Transverse colon (tissue), 4 donors: ENCODE measurements at regions not wholly inside any gene's neighbourhood (a gene's known extent, or its start where the extent isn't known, plus 50 kb on each side); places are given as distances from the start of the nearest gene placed in this dataset.

ENCODE experiments used
- EP300 ChIP-seq: sonication (generic); formaldehyde crosslinking; IDR thresholded peaks from one replicate; pipeline ENCODE4 v1.6.1; 2017; ENCODE audit warnings: antibody characterized with exemption, low read depth
- POLR2A ChIP-seq: fragments of 450-650 bp; IDR thresholded peaks from one replicate; pipeline ENCODE4 v1.6.1; 2016; ENCODE audit warnings: antibody characterized with exemption, mild to moderate bottlenecking, moderate library complexity
- POLR2AphosphoS5 ChIP-seq, 3 donors: sonication (generic); formaldehyde crosslinking; IDR thresholded peaks; one replicate each; pipeline ENCODE4 v1.6.1; 2016; ENCODE audit warnings: antibody characterized with exemption in 3 of 3
- TF ChIP-seq, protein P1 (sequence below), 5 experiments: fragments of 200-600 bp in 3 of 5; fragments of 450-650 bp in 2 of 5; sonication (generic) in 3 of 5; IDR thresholded peaks; 1 replicate in 2 of 5; 2 replicates in 3 of 5; pipeline ENCODE4 v1.5.1; 2016 to 2017; ENCODE audit warnings: antibody characterized with exemption in 5 of 5, inconsistent platforms in 3 of 5, mild to moderate bottlenecking in 2 of 5, moderate library complexity in 1 of 5

DNA sequence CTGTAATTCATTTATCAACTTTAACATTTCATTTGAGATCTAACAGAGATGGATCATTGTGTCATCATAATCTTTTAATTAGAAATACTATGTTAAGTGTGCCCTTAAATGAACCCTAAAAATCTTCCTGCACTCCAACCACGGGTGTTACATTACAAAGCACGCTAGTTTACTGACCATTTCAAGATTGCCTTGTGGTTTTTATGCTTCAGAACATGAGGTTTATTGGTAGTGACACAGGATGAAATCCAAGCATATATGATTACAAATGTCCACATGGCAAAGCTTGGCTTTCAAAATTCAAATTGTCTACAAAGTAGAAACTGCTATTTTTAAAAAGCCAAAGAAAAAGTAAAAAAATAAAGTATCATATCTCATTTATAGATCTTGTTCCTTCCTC, 190.4 kb upstream of the USP25 start:
- TF ChIP-seq EP300 = no peak
- TF ChIP-seq, protein P1, sequence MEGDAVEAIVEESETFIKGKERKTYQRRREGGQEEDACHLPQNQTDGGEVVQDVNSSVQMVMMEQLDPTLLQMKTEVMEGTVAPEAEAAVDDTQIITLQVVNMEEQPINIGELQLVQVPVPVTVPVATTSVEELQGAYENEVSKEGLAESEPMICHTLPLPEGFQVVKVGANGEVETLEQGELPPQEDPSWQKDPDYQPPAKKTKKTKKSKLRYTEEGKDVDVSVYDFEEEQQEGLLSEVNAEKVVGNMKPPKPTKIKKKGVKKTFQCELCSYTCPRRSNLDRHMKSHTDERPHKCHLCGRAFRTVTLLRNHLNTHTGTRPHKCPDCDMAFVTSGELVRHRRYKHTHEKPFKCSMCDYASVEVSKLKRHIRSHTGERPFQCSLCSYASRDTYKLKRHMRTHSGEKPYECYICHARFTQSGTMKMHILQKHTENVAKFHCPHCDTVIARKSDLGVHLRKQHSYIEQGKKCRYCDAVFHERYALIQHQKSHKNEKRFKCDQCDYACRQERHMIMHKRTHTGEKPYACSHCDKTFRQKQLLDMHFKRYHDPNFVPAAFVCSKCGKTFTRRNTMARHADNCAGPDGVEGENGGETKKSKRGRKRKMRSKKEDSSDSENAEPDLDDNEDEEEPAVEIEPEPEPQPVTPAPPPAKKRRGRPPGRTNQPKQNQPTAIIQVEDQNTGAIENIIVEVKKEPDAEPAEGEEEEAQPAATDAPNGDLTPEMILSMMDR (IDR thresholded peaks at IDR 0.05) = no peak
- no peak for TF ChIP-seq POLR2AphosphoS5 (IDR thresholded peaks at IDR 0.05)
- TF ChIP-seq POLR2A = no peak
